SK-N-SH (cell line): ENCODE measurements at regions not wholly inside any gene's neighbourhood (a gene's known extent, or its start where the extent isn't known, plus 50 kb on each side); places are given as distances from the start of the nearest gene placed in this dataset.

Experiments used
- CTCF ChIA-PET: fragments of 300-600, 350-600 bp; formaldehyde crosslinking; extraction: SDS; loops from one replicate; lab custom pipeline; 2021; lab: Yijun Ruan, JAX
- POLR2A ChIA-PET: fragments of 350-600 bp; sonication (Branson Sonifier 250); formaldehyde crosslinking; extraction: SDS; loops from one replicate; lab custom pipeline; 2020; ENCODE audit warnings: antibody characterized with exemption, inconsistent platforms; lab: Yijun Ruan, JAX
- DNase-seq: peaks from one replicate; pipeline ENCODE4 v3.0.0; 2012
- H2AFZ ChIP-seq: fragments of 200-600 bp; sonication (generic); 2 replicates; pipeline ENCODE4 v1.8.1; 2016; ENCODE audit warnings: antibody characterized with exemption, mild to moderate bottlenecking, low read depth
- H3F3A ChIP-seq: fragments of 200-600 bp; sonication (generic); replicated peaks from 2 replicates; pipeline ENCODE3; 2016; ENCODE audit warnings: antibody characterized with exemption, mild to moderate bottlenecking; ENCODE audit not compliant: insufficient read depth
- H3K27ac ChIP-seq, 2 experiments: fragments of 200-500 bp in 1 of 2; fragments of 200-600 bp in 1 of 2; sonication (Bioruptor generic) in 1 of 2; sonication (generic), shearing (Covaris generic) in 1 of 2; 2 replicates each; pipeline versions ENCODE4 v1.5.1 to v1.6.1; 2014 to 2016; ENCODE audit warnings: low read depth in 2 of 2, inconsistent platforms in 1 of 2, low read length in 1 of 2, mild to moderate bottlenecking in 1 of 2, mixed read lengths in 1 of 2
- H3K27me3 ChIP-seq: fragments of 200-600 bp; sonication (generic), shearing (Covaris generic); 2 replicates; pipeline ENCODE4 v1.6.1; 2016; ENCODE audit warnings: mixed run types; ENCODE audit not compliant: insufficient read depth
- H3K36me3 ChIP-seq, 2 experiments: fragments of 200-500 bp in 1 of 2; fragments of 200-600 bp in 1 of 2; sonication (Bioruptor generic) in 1 of 2; sonication (generic) in 1 of 2; replicated peaks in 1 of 2; 2 replicates each; pipeline versions ENCODE3 to v1.5.1; 2014 to 2016; ENCODE audit warnings: low read length in 1 of 2, mild to moderate bottlenecking in 1 of 2; ENCODE audit not compliant: insufficient read depth in 2 of 2, control insufficient read depth in 1 of 2
- H3K4me1 ChIP-seq, 2 experiments: fragments of 200-500 bp in 1 of 2; fragments of 200-600 bp in 1 of 2; sonication (Bioruptor generic) in 1 of 2; sonication (generic), shearing (Covaris generic) in 1 of 2; 2 replicates each; pipeline versions ENCODE4 v1.5.1 to v1.6.1; 2014 to 2016; ENCODE audit warnings: low read depth in 1 of 2, low read length in 1 of 2, mixed run types in 1 of 2; ENCODE audit not compliant: insufficient read depth in 2 of 2, control insufficient read depth in 1 of 2
- H3K4me2 ChIP-seq: fragments of 200-600 bp; sonication (generic), shearing (Covaris generic); 2 replicates; pipeline ENCODE4 v1.6.1; 2017; ENCODE audit warnings: mixed run types
- H3K4me3 ChIP-seq, 2 experiments: fragments of 200-500 bp in 1 of 2; fragments of 200-600 bp in 1 of 2; sonication (Bioruptor generic) in 1 of 2; sonication (generic), shearing (Covaris generic) in 1 of 2; 2 replicates each; pipeline versions ENCODE4 v1.5.1 to v1.8.1; 2014 to 2016; ENCODE audit warnings: low read depth in 2 of 2, inconsistent platforms in 1 of 2, low read length in 1 of 2, mild to moderate bottlenecking in 1 of 2, mixed read lengths in 1 of 2, moderate library complexity in 1 of 2
- H3K79me2 ChIP-seq: fragments of 200-600 bp; sonication (generic); 2 replicates; pipeline ENCODE4 v1.8.1; 2017; ENCODE audit warnings: mild to moderate bottlenecking; ENCODE audit not compliant: insufficient read depth
- H3K9ac ChIP-seq: fragments of 200-600 bp; sonication (generic); 2 replicates; pipeline ENCODE4 v1.6.1; 2017; ENCODE audit warnings: mixed run types
- H3K9me2 ChIP-seq: fragments of 200-600 bp; sonication (generic); 2 replicates; pipeline ENCODE4 v1.6.1; 2017; ENCODE audit warnings: mixed run types
- H3K9me3 ChIP-seq: fragments of 200-600 bp; sonication (generic); 2 replicates; pipeline ENCODE4 v1.6.1; 2017; ENCODE audit warnings: mixed run types, mild to moderate bottlenecking, moderate library complexity
- H4K20me1 ChIP-seq: fragments of 200-600 bp; sonication (generic); 2 replicates; pipeline ENCODE4 v1.6.1; 2017; ENCODE audit warnings: mild to moderate bottlenecking, mixed run types; ENCODE audit not compliant: insufficient read depth
- CTCF ChIP-seq: fragments of 200-600 bp; sonication (generic); IDR thresholded peaks from 2 replicates; pipeline ENCODE4 v1.6.1; 2017; ENCODE audit warnings: antibody characterized with exemption, mild to moderate bottlenecking, moderate library complexity
- EP300 ChIP-seq, 2 experiments: IDR thresholded peaks; 2 replicates each; pipeline versions ENCODE4 v1.4.0 to v1.6.1; 2012; ENCODE audit warnings: borderline replicate concordance in 1 of 2, low read depth in 1 of 2, low read length in 1 of 2
- EZH2phosphoT487 ChIP-seq: fragments of 200-600 bp; sonication (generic); IDR thresholded peaks from 2 replicates; pipeline ENCODE4 v1.6.1; 2017; ENCODE audit warnings: low read depth, mixed run types, mild to moderate bottlenecking, antibody characterized with exemption, moderate library complexity, borderline replicate concordance
- FOSL2 ChIP-seq: IDR thresholded peaks from 2 replicates; pipeline ENCODE4 v1.4.0; 2012; ENCODE audit warnings: low read depth, mild to moderate bottlenecking, moderate library complexity, borderline replicate concordance
- GABPA ChIP-seq: IDR thresholded peaks from 2 replicates; pipeline ENCODE4 v1.4.0; 2012; ENCODE audit warnings: low read depth, mild to moderate bottlenecking
- GATA2 ChIP-seq: sonication (generic); formaldehyde crosslinking; IDR thresholded peaks from 2 replicates; pipeline ENCODE4 v1.5.0; 2020; ENCODE audit warnings: mild to moderate bottlenecking, missing genetic modification reagents
- PBX3 ChIP-seq: IDR thresholded peaks from 2 replicates; pipeline ENCODE4; 2012
- POLR2AphosphoS5 ChIP-seq: IDR thresholded peaks from 2 replicates; pipeline ENCODE4 v1.6.1; 2012; ENCODE audit warnings: low read depth, low read length
- RAD21 ChIP-seq: IDR thresholded peaks from 2 replicates; pipeline ENCODE4 v1.6.1; 2012; ENCODE audit warnings: mild to moderate bottlenecking, low read length
- RCOR1 ChIP-seq: fragments of 150-350 bp; IDR thresholded peaks from 2 replicates; pipeline ENCODE4 v1.6.1; 2017; ENCODE audit warnings: antibody characterized with exemption, low read length
- RXRA ChIP-seq: IDR thresholded peaks from 2 replicates; pipeline ENCODE4 v1.4.0; 2012; ENCODE audit warnings: low read depth, mild to moderate bottlenecking, borderline replicate concordance
- SIN3A ChIP-seq: IDR thresholded peaks from 2 replicates; pipeline ENCODE4 v1.6.1; 2012; ENCODE audit warnings: low read depth, mild to moderate bottlenecking, low read length, moderate library complexity, borderline replicate concordance
- SMC3 ChIP-seq: IDR thresholded peaks from 2 replicates; pipeline ENCODE4 v1.6.1; 2012; ENCODE audit warnings: low read depth, low read length, improper control_type of control experiment
- TAF1 ChIP-seq: IDR thresholded peaks from 2 replicates; pipeline ENCODE4 v1.6.1; 2012; ENCODE audit warnings: low read depth, mild to moderate bottlenecking, low read length, moderate library complexity, borderline replicate concordance
- TCF12 ChIP-seq: IDR thresholded peaks from 2 replicates; pipeline ENCODE4 v1.4.0; 2012
- TEAD4 ChIP-seq: IDR thresholded peaks from 2 replicates; pipeline ENCODE4 v1.4.0; 2012; ENCODE audit warnings: mild to moderate bottlenecking, borderline replicate concordance; ENCODE audit not compliant: insufficient read depth
- USF2 ChIP-seq: fragments of 150-350 bp; IDR thresholded peaks from 2 replicates; pipeline ENCODE4 v1.6.1; 2017; ENCODE audit warnings: antibody characterized with exemption, low read length, low read depth, borderline replicate concordance
- WGBS: methylation state at CpG from one replicate; pipeline ENCODE4 v1.1.6; 2017; ENCODE audit warnings: low lambda C conversion rate; 5-methylcytosine and 5-hydroxymethylcytosine counted together

GRCh38 chr1:102821707-102822106 is 286.6 kb downstream of the COL11A1 start:
- Histone ChIP-seq H3K9ac (no peak overlapping the region), H3K79me2 (no peaks in the 10 kb centered on the region), H3K9me2 (no peaks in the 10 kb centered on the region)
- TF ChIP-seq USF2, result no peak
- no peak for TF ChIP-seq EP300 (IDR thresholded peaks at IDR 0.05; ENCODE audit: borderline replicate concordance in 1 of 2, low read depth in 1 of 2, low read length in 1 of 2)
- TF ChIP-seq PBX3, result no peak
- TF ChIP-seq SMC3, result no peak
- TF ChIP-seq POLR2AphosphoS5, result no peak
- no peak for TF ChIP-seq GATA2
- no peak for TF ChIP-seq TCF12
- TF ChIP-seq EZH2phosphoT487, result no peak
- TF ChIP-seq FOSL2, result no peak
- no peak for TF ChIP-seq TEAD4
- TF ChIP-seq SIN3A, result no peak
- no peak for TF ChIP-seq RAD21
- TF ChIP-seq GABPA, result no peak
- no peak for TF ChIP-seq CTCF
- no peak for TF ChIP-seq RCOR1
- no peak for TF ChIP-seq TAF1
- no peak for TF ChIP-seq RXRA
- TF ChIP-seq, all 33 proteins: peak for 0
- H3K27ac ChIP-seq, result no peak overlapping the region
- POLR2A ChIA-PET, result no interaction called here
- H3K4me2 ChIP-seq, result no peak overlapping the region
- peaks cover 3% of the 10 kb centered on the region for H3F3A ChIP-seq
- no peaks in the 10 kb centered on the region for H3K36me3 ChIP-seq
- no peak overlapping the region for H3K4me3 ChIP-seq
- WGBS, result 88% methylated on average over 1 of the region's 1 CpG
- CTCF ChIA-PET, result no interaction called here
- no peaks in the 10 kb centered on the region for H3K27me3 ChIP-seq
- no peaks in the 10 kb centered on the region for H3K9me3 ChIP-seq
- DNase-seq, result no peak
- no peaks in the 10 kb centered on the region for H4K20me1 ChIP-seq
- H2AFZ ChIP-seq, result 0 out of 2 replicates have a peak overlapping the region, but pooled peaks have one; percentile 41
- H3K4me1 ChIP-seq, result peaks cover 0 to 4% of the 10 kb centered on the region in 2 experiments; a peak in 1 of 4 replicates
